Vagina (tissue), 2 donors: ENCODE measurements at regions not wholly inside any gene's neighbourhood (a gene's known extent, or its start where the extent isn't known, plus 50 kb on each side); places are given as distances from the start of the nearest gene placed in this dataset.

Experiments
- DNase-seq, 2 donors: peaks; one replicate each; pipeline ENCODE4 v3.0.0-alpha.2; 2017; ENCODE audit errors: extremely low spot score in 2 of 2
- H3K27ac ChIP-seq: fragments of 200-600 bp; sonication (generic); one replicate; pipeline ENCODE4 v1.5.1; 2019
- H3K27me3 ChIP-seq: fragments of 200-600 bp; sonication (generic); one replicate; pipeline ENCODE4 v1.5.1; 2019
- H3K36me3 ChIP-seq, 2 donors: fragments of 200-600 bp; sonication (generic); one replicate each; pipeline ENCODE4 v1.5.1; 2017 to 2019
- H3K4me1 ChIP-seq: fragments of 200-600 bp; sonication (generic); one replicate; pipeline ENCODE4 v1.5.1; 2019
- H3K4me3 ChIP-seq, 2 donors: fragments of 200-600 bp; sonication (generic); 1 replicate in 1 of 2; 2 replicates in 1 of 2; pipeline ENCODE4 v1.5.1; 2016 to 2019
- H3K9me3 ChIP-seq: fragments of 200-600 bp; sonication (generic); one replicate; pipeline ENCODE4 v1.5.1; 2019
- CTCF ChIP-seq, 3 experiments: fragments of 450-650 bp in 2 of 3; fragments of 200-600 bp in 1 of 3; sonication (generic) in 1 of 3; IDR thresholded peaks; one replicate each; pipeline ENCODE4 v1.5.1; 2017 to 2019; ENCODE audit warnings: antibody characterized with exemption in 3 of 3, mild to moderate bottlenecking in 2 of 3, moderate library complexity in 2 of 3
- POLR2A ChIP-seq, 2 donors: fragments of 450-650 bp; IDR thresholded peaks; one replicate each; pipeline ENCODE4 v1.6.1; 2017; ENCODE audit warnings: antibody characterized with exemption in 2 of 2, mild to moderate bottlenecking in 2 of 2, moderate library complexity in 2 of 2
- POLR2AphosphoS5 ChIP-seq, 2 donors: sonication (generic); formaldehyde crosslinking; IDR thresholded peaks; one replicate each; pipeline ENCODE4 v1.9.0; 2017; ENCODE audit warnings: antibody characterized with exemption in 2 of 2, mild to moderate bottlenecking in 2 of 2, low read depth in 1 of 2; ENCODE audit not compliant: insufficient read depth in 1 of 2
- intact Hi-C: fragments of 100-400 bp; cut with DNase I; formaldehyde crosslinking; loops from one replicate; pipeline ENCODE4 v1.15.1; 2023

DNA sequence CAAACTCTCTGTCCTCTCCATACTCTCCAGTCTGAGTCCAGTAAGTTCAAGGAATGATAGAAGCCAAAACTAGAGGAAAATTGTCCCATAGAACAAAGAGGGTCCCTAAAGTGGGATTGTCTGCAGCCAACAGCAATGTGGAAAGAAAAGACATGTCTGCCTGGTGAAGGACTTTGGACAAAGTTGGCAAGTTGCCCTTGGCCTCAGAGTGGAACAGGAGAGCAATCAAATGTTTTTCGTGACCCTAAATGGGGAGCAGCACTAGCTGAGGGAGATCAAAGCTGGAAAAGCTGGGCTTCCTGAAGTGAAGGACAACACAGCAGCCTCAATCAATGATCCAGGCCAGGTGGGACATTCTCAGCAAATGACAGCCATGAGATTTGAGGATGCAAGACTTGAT is 183.5 kb downstream of the CHD9NB start:
- TF ChIP-seq POLR2AphosphoS5 (IDR thresholded peaks at IDR 0.05; ENCODE audit: insufficient read depth in 1 of 2, low read depth in 1 of 2) (no peak), CTCF (IDR thresholded peaks at IDR 0.05) (no peak), POLR2A (IDR thresholded peaks at IDR 0.05) (no peak)
- Histone ChIP-seq H3K27ac (no peak overlapping the region), H3K9me3 (no peaks in the 10 kb centered on the region), H3K36me3 (no peaks in the 10 kb centered on the region), H3K4me3 (no peak overlapping the region), H3K27me3 (no peaks in the 10 kb centered on the region), H3K4me1 (no peaks in the 10 kb centered on the region)
- no peak for DNase-seq
- intact Hi-C loops, result no loop called here

DNA sequence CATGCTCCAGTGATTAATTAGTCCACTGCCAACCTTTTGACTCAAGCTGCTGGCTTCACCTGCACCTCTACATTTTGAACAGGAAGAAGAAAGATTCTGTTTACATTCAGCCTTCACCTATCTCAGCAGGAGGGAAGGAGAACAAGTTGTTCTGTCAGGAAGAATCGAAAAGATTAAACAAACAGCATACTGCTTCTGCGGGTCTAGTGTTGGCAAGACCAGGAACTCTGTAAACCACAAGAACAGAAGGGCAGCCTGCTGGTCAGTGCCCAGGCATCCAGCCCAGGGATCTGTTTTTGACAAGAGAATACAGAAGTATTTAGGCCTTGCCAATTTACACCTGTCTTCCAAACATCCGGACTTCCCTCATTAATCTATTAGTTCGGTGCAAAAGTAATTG is 189.7 kb downstream of the CHD9NB start:
- Histone ChIP-seq H3K27me3 (no peaks in the 10 kb centered on the region), H3K4me1 (no peaks in the 10 kb centered on the region), H3K9me3 (no peaks in the 10 kb centered on the region), H3K4me3 (no peak overlapping the region), H3K27ac (no peak overlapping the region), H3K36me3 (no peaks in the 10 kb centered on the region)
- DNase-seq, result no peak
- intact Hi-C loops, result no loop called here
- TF ChIP-seq POLR2A (IDR thresholded peaks at IDR 0.05) (no peak), CTCF (IDR thresholded peaks at IDR 0.05) (no peak), POLR2AphosphoS5 (IDR thresholded peaks at IDR 0.05; ENCODE audit: insufficient read depth in 1 of 2, low read depth in 1 of 2) (no peak)

GRCh38 chr16:52861614-52862022 is 191.1 kb downstream of the CHD9NB start:
- H3K27ac ChIP-seq, result no peak overlapping the region
- intact Hi-C loops, result no loop called here
- TF ChIP-seq POLR2A (IDR thresholded peaks at IDR 0.05) (no peak), CTCF (IDR thresholded peaks at IDR 0.05) (no peak), POLR2AphosphoS5 (IDR thresholded peaks at IDR 0.05; ENCODE audit: insufficient read depth in 1 of 2, low read depth in 1 of 2) (no peak)
- no peaks in the 10 kb centered on the region for H3K9me3 ChIP-seq
- no peak overlapping the region for H3K4me3 ChIP-seq
- no peaks in the 10 kb centered on the region for H3K4me1 ChIP-seq
- no peaks in the 10 kb centered on the region for H3K36me3 ChIP-seq
- no peaks in the 10 kb centered on the region for H3K27me3 ChIP-seq
- no peak for DNase-seq

DNA sequence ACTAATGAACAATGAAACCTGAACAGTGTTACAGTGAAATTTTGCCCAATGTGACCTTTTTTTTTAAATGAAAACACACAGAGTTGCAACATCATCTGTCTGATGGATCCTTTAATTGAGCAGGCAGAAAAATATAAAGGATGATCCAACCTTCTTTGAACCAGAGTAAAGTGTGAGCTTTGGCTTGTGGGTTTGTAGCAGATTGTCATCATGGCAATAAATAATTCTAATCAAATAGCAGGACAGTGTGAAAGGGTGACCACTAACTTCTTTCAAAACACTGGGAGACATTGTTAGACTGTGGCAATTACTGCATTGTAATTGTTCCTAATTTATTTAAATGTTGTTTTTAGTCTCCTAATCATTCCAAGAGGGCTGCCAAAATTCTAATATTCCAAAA is 197.2 kb downstream of the CHD9NB start:
- no peak overlapping the region for H3K4me3 ChIP-seq
- intact Hi-C loops, result no loop called here
- no peaks in the 10 kb centered on the region for H3K9me3 ChIP-seq
- H3K27me3 ChIP-seq, result no peaks in the 10 kb centered on the region
- no peaks in the 10 kb centered on the region for H3K36me3 ChIP-seq
- TF ChIP-seq POLR2AphosphoS5 (IDR thresholded peaks at IDR 0.05; ENCODE audit: insufficient read depth in 1 of 2, low read depth in 1 of 2) (no peak), CTCF (IDR thresholded peaks at IDR 0.05) (no peak), POLR2A (IDR thresholded peaks at IDR 0.05) (no peak)
- no peak for DNase-seq
- H3K27ac ChIP-seq, result no peak overlapping the region
- no peaks in the 10 kb centered on the region for H3K4me1 ChIP-seq

DNA sequence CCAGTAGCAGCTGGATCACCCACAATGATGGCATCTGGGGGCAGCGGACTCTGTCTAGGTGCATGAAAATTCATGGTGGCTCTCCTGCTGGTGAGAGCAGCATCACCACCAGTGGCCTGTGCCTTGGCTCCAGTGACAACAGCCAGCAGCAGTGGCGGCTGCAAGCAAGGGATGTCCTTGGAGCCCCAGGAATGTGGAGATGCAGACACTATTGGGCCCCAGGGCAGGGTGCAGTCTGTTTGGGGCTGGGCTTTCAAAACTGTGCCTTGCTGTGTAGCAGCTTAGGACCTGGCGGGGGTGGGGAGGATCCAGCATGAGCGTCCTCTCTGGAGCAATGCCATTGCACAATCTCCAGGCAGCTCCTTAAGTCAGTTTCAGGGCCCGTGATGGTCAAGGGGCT is 199.7 kb downstream of the CHD9NB start:
- Histone ChIP-seq H3K4me3 (no peak overlapping the region), H3K27me3 (no peaks in the 10 kb centered on the region), H3K27ac (no peak overlapping the region), H3K36me3 (no peaks in the 10 kb centered on the region), H3K4me1 (no peaks in the 10 kb centered on the region), H3K9me3 (no peaks in the 10 kb centered on the region)
- no peak for TF ChIP-seq POLR2AphosphoS5 (IDR thresholded peaks at IDR 0.05; ENCODE audit: insufficient read depth in 1 of 2, low read depth in 1 of 2)
- TF ChIP-seq CTCF (IDR thresholded peaks at IDR 0.05), result no peak
- TF ChIP-seq POLR2A (IDR thresholded peaks at IDR 0.05), result no peak
- intact Hi-C loops, result no loop called here
- DNase-seq, result no peak
